Stimulated activated effector memory CD8-positive, alpha-beta T cell treated with anti-CD3 and anti-CD28 coated beads, Interleukin-12 subunit alpha, Interleukin-12 subunit beta, amount 100 ng/mL, for 72 hours (primary cell): ENCODE measurements at regions not wholly inside any gene's neighbourhood (a gene's known extent, or its start where the extent isn't known, plus 50 kb on each side); places are given as distances from the start of the nearest gene placed in this dataset.
A peak's percentile ranks its signal among the peaks of the same experiment; 100 is the strongest.

Experiments used
- ATAC-seq: fragments of 150-1000 bp; cut with Tn5 transposase; 2 replicates; pipeline ENCODE4 v1.10.0; 2021
- DNase-seq, 2 donors: peaks; one replicate each; pipeline ENCODE4 v3.0.0; 2021 to 2022; ENCODE audit warnings: low spot score in 2 of 2
- H3K27ac Mint-ChIP-seq: one replicate; pipeline ENCODE4 v1.8.0; 2022; ENCODE audit warnings: mild to moderate bottlenecking, mixed read lengths
- H3K36me3 Mint-ChIP-seq: one replicate; pipeline ENCODE4 v1.8.0; 2022; ENCODE audit warnings: mild to moderate bottlenecking, mixed read lengths
- H3K4me1 Mint-ChIP-seq: one replicate; pipeline ENCODE4 v1.8.0; 2022; ENCODE audit warnings: mixed read lengths
- H3K4me3 Mint-ChIP-seq: one replicate; pipeline ENCODE4 v1.8.0; 2022; ENCODE audit warnings: mild to moderate bottlenecking, mixed read lengths
- H3K9me3 Mint-ChIP-seq: one replicate; pipeline ENCODE4 v1.8.0; 2022; ENCODE audit warnings: mixed read lengths

DNA sequence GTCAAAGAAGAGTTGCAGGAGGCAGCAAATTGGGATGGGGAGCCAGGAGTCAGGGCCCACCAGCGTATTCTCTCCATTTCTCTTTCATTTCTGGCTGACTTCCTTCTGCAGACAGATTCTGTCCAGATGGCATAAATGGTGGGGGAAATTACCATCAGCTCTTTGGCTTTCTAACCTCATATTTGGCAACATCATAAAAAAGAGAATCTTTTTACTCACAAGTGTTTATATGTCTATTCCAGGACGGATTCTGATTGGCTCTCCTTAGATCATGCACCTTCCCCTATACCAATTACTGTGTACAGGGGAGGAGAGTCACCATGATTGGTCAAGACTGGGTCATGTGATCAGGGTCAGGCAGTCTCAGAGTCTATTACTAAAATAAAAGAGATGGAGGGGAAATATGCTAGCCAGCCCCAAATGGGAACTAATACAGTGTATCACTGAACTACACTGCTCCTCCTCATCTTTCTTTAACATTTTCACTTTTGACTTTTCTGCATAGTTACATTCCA, 537.1 kb upstream of the EEF2KMT start:
- peaks cover 5% of the 10 kb centered on the region for H3K9me3 Mint-ChIP-seq
- ATAC-seq = no peak
- no peaks in the 10 kb centered on the region for H3K36me3 Mint-ChIP-seq
- H3K27ac Mint-ChIP-seq = no peak overlapping the region
- H3K4me1 Mint-ChIP-seq = no peaks in the 10 kb centered on the region
- DNase-seq = no peak
- no peak overlapping the region for H3K4me3 Mint-ChIP-seq

GRCh38 chr16:5633845-5634440, 536.3 kb upstream of the EEF2KMT start:
- ATAC-seq = no peak
- no peak overlapping the region for H3K4me3 Mint-ChIP-seq
- DNase-seq = no peak
- H3K9me3 Mint-ChIP-seq = peaks cover 3% of the 10 kb centered on the region
- H3K36me3 Mint-ChIP-seq = no peaks in the 10 kb centered on the region
- H3K4me1 Mint-ChIP-seq = no peaks in the 10 kb centered on the region
- H3K27ac Mint-ChIP-seq = no peak overlapping the region

- no peak overlapping the region for H3K4me3 Mint-ChIP-seq
- ATAC-seq (no peak), DNase-seq (no peak)
- no peaks in the 10 kb centered on the region for H3K4me1 Mint-ChIP-seq
- peaks cover 10% of the 10 kb centered on the region for H3K9me3 Mint-ChIP-seq
- no peaks in the 10 kb centered on the region for H3K36me3 Mint-ChIP-seq
- H3K27ac Mint-ChIP-seq = no peak overlapping the region
Measured at GRCh38 chr16:5622234-5622884, 524.8 kb upstream of the EEF2KMT start.

DNA sequence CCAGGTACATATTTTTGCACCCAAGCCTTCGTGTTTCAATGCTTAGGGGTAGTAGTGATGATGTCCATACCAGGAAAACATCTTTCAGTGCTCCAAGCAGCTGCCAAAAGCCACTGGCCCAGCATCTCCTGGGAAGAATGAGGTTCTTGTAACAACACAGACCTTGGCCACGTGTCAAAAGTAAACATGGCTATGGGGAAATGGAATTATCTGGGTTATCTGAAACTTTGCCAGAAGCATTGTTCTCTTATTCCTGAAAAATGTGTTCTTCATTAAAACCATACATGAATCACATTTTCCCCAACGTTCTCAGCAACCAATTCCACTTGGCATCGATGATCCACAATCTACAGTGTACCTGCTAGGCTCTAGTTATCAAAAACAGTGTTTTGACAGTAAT, 524.2 kb upstream of the EEF2KMT start:
- no peaks in the 10 kb centered on the region for H3K36me3 Mint-ChIP-seq
- peaks cover 11% of the 10 kb centered on the region for H3K9me3 Mint-ChIP-seq
- ATAC-seq = no peak
- DNase-seq = no peak
- H3K27ac Mint-ChIP-seq = no peak overlapping the region
- no peaks in the 10 kb centered on the region for H3K4me1 Mint-ChIP-seq
- H3K4me3 Mint-ChIP-seq = no peak overlapping the region

DNA sequence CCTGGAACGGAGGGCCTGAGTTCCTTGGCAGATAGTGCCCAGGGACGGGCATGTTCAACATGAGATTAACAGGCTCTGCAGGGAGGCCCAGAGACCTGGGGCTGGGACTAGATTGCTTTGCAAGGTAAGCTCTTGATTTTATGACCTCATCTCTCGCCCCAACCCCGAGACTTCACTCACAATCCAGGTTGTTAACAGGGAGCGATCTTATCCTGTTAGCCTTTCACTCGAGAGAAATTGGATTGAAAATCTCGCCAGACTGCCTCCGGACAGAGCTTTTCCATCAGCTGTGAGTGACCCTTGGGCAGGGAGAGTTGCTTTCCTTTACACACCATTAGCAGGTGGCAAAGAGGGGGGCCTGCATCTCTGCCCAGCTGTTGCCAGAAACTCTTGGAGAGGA, 521.7 kb upstream of the EEF2KMT start:
- ATAC-seq (no peak), DNase-seq (no peak)
- H3K4me3 Mint-ChIP-seq = no peak overlapping the region
- no peak overlapping the region for H3K27ac Mint-ChIP-seq
- no peaks in the 10 kb centered on the region for H3K4me1 Mint-ChIP-seq
- H3K36me3 Mint-ChIP-seq = no peaks in the 10 kb centered on the region
- H3K9me3 Mint-ChIP-seq = peaks cover 7% of the 10 kb centered on the region

DNA sequence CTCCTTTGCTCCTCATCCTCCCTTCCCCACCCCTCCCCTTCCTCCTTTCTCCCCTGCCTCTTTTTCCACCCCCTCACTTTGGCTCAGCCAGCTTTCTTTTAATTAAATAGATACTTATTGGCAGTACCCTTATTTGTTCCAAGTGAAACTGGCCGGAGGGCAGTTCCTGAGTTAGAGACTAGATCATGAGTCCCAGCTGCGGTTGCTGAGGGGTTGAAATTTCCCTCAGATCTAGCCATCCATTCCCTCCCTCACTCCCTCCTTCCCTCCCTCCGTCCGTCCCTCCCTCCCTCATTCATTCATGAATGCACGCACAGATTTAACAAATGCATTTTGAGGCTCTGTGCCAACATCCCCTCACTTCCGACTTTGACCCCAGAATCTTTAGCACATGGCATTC, 519.2 kb upstream of the EEF2KMT start:
- H3K27ac Mint-ChIP-seq = no peak overlapping the region
- H3K9me3 Mint-ChIP-seq = peaks cover 6% of the 10 kb centered on the region
- H3K36me3 Mint-ChIP-seq = no peaks in the 10 kb centered on the region
- H3K4me3 Mint-ChIP-seq = no peak overlapping the region
- no peaks in the 10 kb centered on the region for H3K4me1 Mint-ChIP-seq
- DNase-seq (no peak), ATAC-seq (no peak)

DNA sequence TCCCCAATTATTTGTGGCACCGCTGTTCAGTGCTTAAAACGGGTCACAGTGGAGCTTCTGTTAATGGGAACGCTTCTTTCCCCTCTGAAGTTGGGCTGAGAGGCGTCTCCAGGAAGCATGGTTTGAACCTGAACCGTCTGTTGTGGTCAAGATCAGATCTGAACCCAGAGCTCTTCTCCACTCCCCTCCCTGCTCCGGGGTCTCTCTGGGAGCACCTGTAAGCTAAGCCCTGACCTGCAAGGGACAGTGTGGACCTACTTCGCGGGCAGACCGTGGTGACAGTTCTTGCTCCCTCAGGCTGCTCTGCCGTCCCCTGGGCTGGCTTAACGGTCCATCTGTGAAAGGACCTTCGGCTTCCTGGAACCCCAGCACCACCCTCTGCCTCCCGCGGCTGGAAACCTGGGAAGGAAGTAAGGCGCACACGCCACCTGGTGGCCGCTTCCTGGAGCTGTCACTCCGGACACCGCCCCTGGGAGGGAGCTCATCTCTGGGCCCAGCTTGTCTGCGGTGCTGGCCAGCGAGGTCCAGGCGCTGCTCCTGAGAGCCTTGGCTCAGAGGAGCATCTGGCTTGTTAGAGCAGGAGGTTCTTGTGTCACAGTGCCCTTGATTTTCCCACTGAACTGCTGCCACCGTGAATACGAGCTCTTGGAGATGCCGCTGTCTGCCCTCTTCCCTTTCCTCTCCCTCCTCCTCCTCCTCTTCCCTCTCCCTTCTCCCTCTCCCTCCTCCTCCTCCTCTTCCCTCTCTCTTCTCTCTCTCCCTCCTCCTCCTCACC, 518.5 kb upstream of the EEF2KMT start:
- no peak overlapping the region for H3K4me3 Mint-ChIP-seq
- peak in 1 of 2 donors; percentile 49 for DNase-seq
- ATAC-seq = peak; percentile 24

DNA sequence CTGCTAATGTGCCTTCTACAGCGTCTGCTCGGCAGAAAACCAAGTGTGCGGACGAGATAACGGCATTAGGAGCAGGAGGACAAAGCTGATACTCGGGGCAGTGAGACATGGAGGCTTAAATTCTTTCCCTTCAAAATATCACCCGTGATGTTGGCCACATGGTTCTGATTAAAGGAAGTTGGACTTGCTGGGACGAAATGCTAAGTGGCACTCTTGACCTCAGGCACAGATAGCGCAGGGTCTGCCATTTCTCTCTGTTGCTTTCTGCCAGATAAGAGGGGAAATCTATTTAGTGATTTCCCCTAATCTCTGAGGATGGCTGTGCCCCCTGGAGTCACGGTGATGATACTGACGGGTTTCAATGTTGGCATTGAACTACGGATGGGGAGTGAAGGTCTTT, 509.6 kb upstream of the EEF2KMT start:
- Mint-ChIP-seq H3K9me3 (peaks cover 4% of the 10 kb centered on the region), H3K4me1 (no peaks in the 10 kb centered on the region), H3K27ac (no peak overlapping the region), H3K4me3 (no peak overlapping the region), H3K36me3 (no peaks in the 10 kb centered on the region)
- no peak for DNase-seq
- ATAC-seq = no peak

More for the DNA sequence above, 518.5 kb upstream of the EEF2KMT start:
- H3K4me1 Mint-ChIP-seq = no peaks in the 10 kb centered on the region
- H3K27ac Mint-ChIP-seq = no peak overlapping the region
- peaks cover 9% of the 10 kb centered on the region for H3K9me3 Mint-ChIP-seq
- no peaks in the 10 kb centered on the region for H3K36me3 Mint-ChIP-seq

GRCh38 chr16:5605404-5605803, 507.8 kb upstream of the EEF2KMT start:
- Mint-ChIP-seq H3K4me3 (no peak overlapping the region), H3K9me3 (no peaks in the 10 kb centered on the region), H3K4me1 (no peaks in the 10 kb centered on the region), H3K36me3 (peaks cover 5% of the 10 kb centered on the region), H3K27ac (no peak overlapping the region)
- DNase-seq (no peak), ATAC-seq (no peak)

DNA sequence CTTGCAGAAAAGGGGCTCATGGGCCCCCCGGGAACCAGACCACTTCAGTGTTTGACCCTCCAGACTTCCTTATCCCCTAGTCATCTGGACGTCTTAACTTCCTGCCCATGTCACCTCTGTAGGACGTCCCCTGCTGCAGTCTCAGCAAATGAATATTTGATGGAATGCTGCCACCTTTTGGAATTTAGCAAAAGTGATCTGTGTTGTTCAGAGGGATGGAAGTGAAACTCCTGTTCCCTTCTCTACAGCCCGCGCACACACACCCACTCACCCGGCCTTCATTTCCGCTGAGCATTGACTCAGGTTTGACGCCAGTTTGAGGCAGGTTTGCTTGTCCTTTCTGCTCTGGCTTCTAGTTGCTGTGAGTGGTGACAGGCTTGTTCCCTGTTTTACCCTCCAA, 507.2 kb upstream of the EEF2KMT start:
- DNase-seq (no peak), ATAC-seq (no peak)
- Mint-ChIP-seq H3K9me3 (no peaks in the 10 kb centered on the region), H3K27ac (no peak overlapping the region), H3K36me3 (peaks cover 5% of the 10 kb centered on the region), H3K4me1 (no peaks in the 10 kb centered on the region), H3K4me3 (no peak overlapping the region)

DNA sequence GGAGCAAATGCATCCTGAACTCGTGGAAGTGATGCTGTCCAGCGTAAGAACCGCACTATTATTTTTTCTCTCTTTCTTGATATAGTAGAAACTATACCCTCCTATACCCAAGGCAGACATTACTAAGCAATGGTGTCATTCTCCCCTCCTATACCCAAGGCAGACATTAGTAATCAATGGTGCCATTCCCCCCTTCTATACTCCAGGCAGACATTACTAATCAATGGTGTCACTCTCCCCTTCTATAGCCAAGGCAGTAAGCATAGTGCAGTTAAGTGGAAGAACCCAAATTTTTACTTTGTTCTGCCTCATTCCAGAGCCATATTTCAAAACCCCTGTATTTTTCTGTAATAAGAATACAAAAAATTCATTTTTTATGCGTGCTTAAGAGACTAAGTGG, 506.2 kb upstream of the EEF2KMT start:
- DNase-seq (no peak), ATAC-seq (no peak)
- Mint-ChIP-seq H3K4me1 (no peaks in the 10 kb centered on the region), H3K9me3 (no peaks in the 10 kb centered on the region), H3K36me3 (peaks cover 5% of the 10 kb centered on the region), H3K4me3 (no peak overlapping the region), H3K27ac (no peak overlapping the region)

DNA sequence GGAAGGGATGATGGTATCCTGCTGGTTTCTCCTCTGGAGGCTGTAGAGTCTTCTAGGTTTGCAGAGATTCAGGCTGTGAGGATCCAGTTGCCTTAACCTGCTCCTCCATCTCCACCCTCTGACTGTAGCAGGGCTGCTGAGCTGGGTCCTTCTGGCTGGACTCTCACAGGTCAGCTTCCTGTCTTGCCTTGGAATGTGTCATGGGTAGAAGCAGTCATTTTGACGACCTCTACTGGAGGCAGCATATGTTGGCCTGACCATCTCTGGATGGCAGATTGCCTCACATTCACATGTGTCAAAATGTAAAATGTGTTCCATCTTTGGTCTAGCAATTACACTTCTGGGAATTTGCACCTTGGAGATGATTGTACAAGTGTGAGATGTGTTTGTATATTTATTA, 504.4 kb upstream of the EEF2KMT start:
- Mint-ChIP-seq H3K4me3 (no peak overlapping the region), H3K9me3 (peaks cover 2% of the 10 kb centered on the region), H3K36me3 (peaks cover 5% of the 10 kb centered on the region), H3K27ac (no peak overlapping the region), H3K4me1 (no peaks in the 10 kb centered on the region)
- ATAC-seq (no peak), DNase-seq (no peak)

DNA sequence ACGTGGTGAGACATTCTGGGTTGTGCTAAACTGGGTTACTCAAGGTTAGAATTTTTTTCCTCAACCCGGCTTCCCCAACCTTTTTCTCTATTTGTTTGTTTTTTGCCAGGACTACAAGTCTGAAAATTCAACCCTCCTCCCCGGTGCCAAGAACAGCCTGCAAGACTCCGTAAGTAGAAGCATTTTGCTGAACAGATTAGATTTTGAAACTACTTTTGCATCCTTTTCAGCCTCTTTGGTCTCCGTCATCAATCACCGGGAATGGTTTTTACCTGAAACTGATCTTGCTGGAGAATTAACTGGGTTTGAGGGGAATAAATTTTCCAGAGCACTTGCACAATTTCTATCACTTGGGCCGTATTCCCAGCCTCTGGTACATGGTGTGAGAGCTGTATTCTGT, 501.2 kb upstream of the EEF2KMT start:
- peaks cover 5% of the 10 kb centered on the region for H3K9me3 Mint-ChIP-seq
- DNase-seq = no peak
- H3K4me1 Mint-ChIP-seq = no peaks in the 10 kb centered on the region
- no peak overlapping the region for H3K4me3 Mint-ChIP-seq
- peaks cover 5% of the 10 kb centered on the region for H3K36me3 Mint-ChIP-seq
- no peak overlapping the region for H3K27ac Mint-ChIP-seq
- no peak for ATAC-seq

DNA sequence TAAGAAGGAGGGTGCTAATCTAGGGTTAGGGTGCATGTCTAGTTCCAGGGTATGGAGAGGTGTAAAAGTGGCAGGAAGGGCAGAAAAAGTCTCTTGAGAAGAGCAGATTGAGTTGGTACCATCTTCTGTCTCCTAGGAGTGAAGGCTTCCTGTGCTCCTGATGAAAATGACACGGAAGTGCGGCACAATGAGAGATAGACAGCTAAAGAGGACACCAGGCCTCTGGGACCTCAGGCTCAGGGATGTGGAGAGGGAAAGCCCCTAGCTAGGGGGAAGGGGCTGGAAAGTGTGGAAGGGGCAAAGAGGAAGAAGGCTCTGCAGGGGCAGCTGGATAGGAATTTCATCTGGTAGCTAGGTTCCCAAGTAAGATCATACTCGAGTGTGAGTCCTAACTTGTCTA, 498.3 kb upstream of the EEF2KMT start:
- H3K9me3 Mint-ChIP-seq = peaks cover 7% of the 10 kb centered on the region
- no peak overlapping the region for H3K27ac Mint-ChIP-seq
- H3K4me3 Mint-ChIP-seq = no peak overlapping the region
- peaks cover 4% of the 10 kb centered on the region for H3K36me3 Mint-ChIP-seq
- ATAC-seq (no peak), DNase-seq (no peak)
- no peaks in the 10 kb centered on the region for H3K4me1 Mint-ChIP-seq

GRCh38 chr16:5590416-5590815, 492.8 kb upstream of the EEF2KMT start:
- Mint-ChIP-seq H3K27ac (no peak overlapping the region), H3K4me1 (no peaks in the 10 kb centered on the region)
- ATAC-seq = no peak

More at GRCh38 chr16:5590416-5590815, 492.8 kb upstream of the EEF2KMT start:
- no peak overlapping the region for H3K4me3 Mint-ChIP-seq
- no peaks in the 10 kb centered on the region for H3K36me3 Mint-ChIP-seq
- peaks cover 7% of the 10 kb centered on the region for H3K9me3 Mint-ChIP-seq
- DNase-seq = no peak
